ENCODE measurements at regions not wholly inside any gene's neighbourhood (a gene's known extent, or its start where the extent isn't known, plus 50 kb on each side); places are given as distances from the start of the nearest gene placed in this dataset.
"Not testable (repeated sequence)": the region's sequence is repeated elsewhere in the genome, so short reads cannot be mapped to it uniquely, and the experiment has no call there.

DNA sequence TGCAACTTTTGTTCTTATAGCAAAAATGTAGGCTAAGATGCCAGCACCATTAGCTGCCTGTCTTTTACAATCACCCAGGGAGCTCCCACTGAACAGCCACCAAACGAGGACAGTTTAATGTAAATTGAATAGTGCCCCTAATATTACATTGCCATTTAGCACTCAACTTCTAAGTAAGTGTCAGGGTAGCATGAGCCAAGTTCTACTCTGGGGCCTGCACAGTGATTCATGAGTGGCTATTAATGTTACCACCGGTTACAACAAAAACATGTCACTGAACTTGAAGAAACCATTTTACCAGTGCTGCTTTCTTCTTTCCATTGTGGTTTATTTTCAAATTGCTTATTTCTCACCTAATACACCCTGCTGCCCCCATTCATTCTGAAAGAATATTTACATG, 295.6 kb upstream of the RRP15 start:
- intact Hi-C loops (cut with micrococcal nuclease; ENCODE audit: unreplicated experiment): no loop called here

DNA sequence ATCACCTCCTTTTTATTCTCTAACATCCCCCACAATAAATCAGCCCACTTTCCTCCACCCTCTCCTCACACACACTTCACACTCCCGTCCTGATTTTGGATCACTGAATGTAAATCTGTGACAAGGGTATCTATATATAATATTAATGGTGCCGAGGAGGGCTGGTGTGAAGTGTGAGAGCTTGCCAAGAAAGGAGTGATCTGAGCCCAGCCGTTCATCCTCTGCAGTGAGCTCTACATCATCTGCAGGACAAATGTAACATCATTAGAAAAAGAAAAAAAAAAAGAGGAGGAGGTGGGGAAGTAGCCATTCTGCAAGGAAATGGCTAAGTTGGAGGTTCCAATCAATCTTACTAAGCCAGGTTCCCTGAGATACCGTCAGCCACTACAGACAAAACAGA, 291.7 kb upstream of the RRP15 start:
- H3K9me2 ChIP-seq (ENCODE audit: insufficient read depth, low read length): no peaks in the 10 kb centered on the region
- H3K36me3 ChIP-seq (ENCODE audit: insufficient read depth, low read length): no peaks in the 10 kb centered on the region
- H3K4me2 ChIP-seq (ENCODE audit: low read length): no peak overlapping the region
- intact Hi-C loops (cut with micrococcal nuclease; ENCODE audit: unreplicated experiment): no loop called here
- H3K9me3 ChIP-seq (ENCODE audit: low read length): no peaks in the 10 kb centered on the region
- no TSS peak for BruUV-seq (replicated peaks)
- H4K20me1 ChIP-seq (ENCODE audit: insufficient read depth, low read length): no peaks in the 10 kb centered on the region
- TF ChIP-seq EZH2phosphoT487 (IDR thresholded peaks at IDR 0.05; ENCODE audit: borderline replicate concordance, low read depth, low read length): no peak
- TF ChIP-seq, protein P1, sequence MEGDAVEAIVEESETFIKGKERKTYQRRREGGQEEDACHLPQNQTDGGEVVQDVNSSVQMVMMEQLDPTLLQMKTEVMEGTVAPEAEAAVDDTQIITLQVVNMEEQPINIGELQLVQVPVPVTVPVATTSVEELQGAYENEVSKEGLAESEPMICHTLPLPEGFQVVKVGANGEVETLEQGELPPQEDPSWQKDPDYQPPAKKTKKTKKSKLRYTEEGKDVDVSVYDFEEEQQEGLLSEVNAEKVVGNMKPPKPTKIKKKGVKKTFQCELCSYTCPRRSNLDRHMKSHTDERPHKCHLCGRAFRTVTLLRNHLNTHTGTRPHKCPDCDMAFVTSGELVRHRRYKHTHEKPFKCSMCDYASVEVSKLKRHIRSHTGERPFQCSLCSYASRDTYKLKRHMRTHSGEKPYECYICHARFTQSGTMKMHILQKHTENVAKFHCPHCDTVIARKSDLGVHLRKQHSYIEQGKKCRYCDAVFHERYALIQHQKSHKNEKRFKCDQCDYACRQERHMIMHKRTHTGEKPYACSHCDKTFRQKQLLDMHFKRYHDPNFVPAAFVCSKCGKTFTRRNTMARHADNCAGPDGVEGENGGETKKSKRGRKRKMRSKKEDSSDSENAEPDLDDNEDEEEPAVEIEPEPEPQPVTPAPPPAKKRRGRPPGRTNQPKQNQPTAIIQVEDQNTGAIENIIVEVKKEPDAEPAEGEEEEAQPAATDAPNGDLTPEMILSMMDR (conservative IDR thresholded peaks at IDR 0.05; ENCODE audit: low read length): no peak
- H3K4me1 ChIP-seq (ENCODE audit: insufficient read depth, low read length, poor library complexity, severe bottlenecking): no peaks in the 10 kb centered on the region
- no peak overlapping the region for H3K4me3 ChIP-seq (ENCODE audit: low read depth, low read length, poor library complexity, severe bottlenecking)
- no peaks in the 10 kb centered on the region for H3K79me2 ChIP-seq (ENCODE audit: insufficient read depth, low read depth, low read length)
- no peak overlapping the region for H2AFZ ChIP-seq (ENCODE audit: low read length)
- H3K27ac ChIP-seq (ENCODE audit: low read depth, low read length, poor library complexity, severe bottlenecking): no peak overlapping the region
- ChIA-PET POLR2A (interaction anchor here (0.7 kb wide), 1 partner anchor 1476 kb away, joined by 5 read pairs; no protein-coding TSS in a partner anchor), CTCF (ENCODE audit: unreplicated experiment) (no interaction called here)
- DNase-seq (ENCODE audit: low spot score): no peak

More for the DNA sequence above, 295.6 kb upstream of the RRP15 start:
- Histone ChIP-seq H3K27ac (ENCODE audit: low read depth, low read length, poor library complexity, severe bottlenecking) (no peak overlapping the region), H3K79me2 (ENCODE audit: insufficient read depth, low read depth, low read length) (no peaks in the 10 kb centered on the region), H3K9me3 (ENCODE audit: low read length) (no peaks in the 10 kb centered on the region), H3K4me3 (ENCODE audit: low read depth, low read length, poor library complexity, severe bottlenecking) (no peak overlapping the region), H4K20me1 (ENCODE audit: insufficient read depth, low read length) (no peaks in the 10 kb centered on the region), H3K4me2 (ENCODE audit: low read length) (no peak overlapping the region), H3K4me1 (ENCODE audit: insufficient read depth, low read length, poor library complexity, severe bottlenecking) (no peaks in the 10 kb centered on the region), H3K9me2 (ENCODE audit: insufficient read depth, low read length) (no peaks in the 10 kb centered on the region), H3K36me3 (ENCODE audit: insufficient read depth, low read length) (no peaks in the 10 kb centered on the region), H2AFZ (ENCODE audit: low read length) (no peak overlapping the region)
- no peak for DNase-seq (ENCODE audit: low spot score)
- ChIA-PET CTCF (ENCODE audit: unreplicated experiment) (no interaction called here), POLR2A (interaction anchor here (0.5 to 0.7 kb wide), 3 partner anchors 1127 to 1480 kb away, joined by 3 to 9 read pairs (median 4); no protein-coding TSS in a partner anchor)
- TF ChIP-seq, protein P1 (conservative IDR thresholded peaks at IDR 0.05; ENCODE audit: low read length): no peak
- no peak for TF ChIP-seq EZH2phosphoT487 (IDR thresholded peaks at IDR 0.05; ENCODE audit: borderline replicate concordance, low read depth, low read length)
- BruUV-seq (replicated peaks): no TSS peak

DNA sequence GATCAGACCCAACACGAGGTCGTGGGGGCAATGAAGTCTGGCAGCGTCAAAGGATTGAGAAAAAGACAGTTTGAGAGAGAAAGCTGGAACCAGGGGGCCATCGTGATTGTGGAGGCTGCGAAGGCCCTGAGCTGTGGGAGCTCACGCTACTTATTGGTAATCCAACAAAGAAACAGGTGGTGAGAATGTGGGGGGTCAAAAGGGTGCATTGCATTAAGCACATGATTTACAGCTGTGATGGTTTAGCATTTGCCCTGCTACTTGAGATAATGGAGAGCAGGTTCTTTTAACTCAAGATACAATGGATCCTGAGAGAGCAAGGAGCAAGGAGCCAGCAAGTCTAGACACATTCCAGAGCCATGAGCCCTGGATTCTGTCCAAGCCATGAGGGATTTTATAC, 276.8 kb upstream of the RRP15 start:
- DNase-seq (ENCODE audit: low spot score); H2AFZ ChIP-seq (ENCODE audit: low read length); H3K27ac ChIP-seq (ENCODE audit: low read depth, low read length, poor library complexity, severe bottlenecking); BruUV-seq (replicated peaks); H3K4me3 ChIP-seq (ENCODE audit: low read depth, low read length, poor library complexity, severe bottlenecking); H3K9me2 ChIP-seq (ENCODE audit: insufficient read depth, low read length); H3K79me2 ChIP-seq (ENCODE audit: insufficient read depth, low read depth, low read length); H3K4me2 ChIP-seq (ENCODE audit: low read length); H4K20me1 ChIP-seq (ENCODE audit: insufficient read depth, low read length); H3K36me3 ChIP-seq (ENCODE audit: insufficient read depth, low read length); intact Hi-C loops (cut with micrococcal nuclease; ENCODE audit: unreplicated experiment); CTCF ChIA-PET (ENCODE audit: unreplicated experiment); H3K9me3 ChIP-seq (ENCODE audit: low read length); H3K4me1 ChIP-seq (ENCODE audit: insufficient read depth, low read length, poor library complexity, severe bottlenecking); POLR2A ChIA-PET: not testable (repeated sequence)

DNA sequence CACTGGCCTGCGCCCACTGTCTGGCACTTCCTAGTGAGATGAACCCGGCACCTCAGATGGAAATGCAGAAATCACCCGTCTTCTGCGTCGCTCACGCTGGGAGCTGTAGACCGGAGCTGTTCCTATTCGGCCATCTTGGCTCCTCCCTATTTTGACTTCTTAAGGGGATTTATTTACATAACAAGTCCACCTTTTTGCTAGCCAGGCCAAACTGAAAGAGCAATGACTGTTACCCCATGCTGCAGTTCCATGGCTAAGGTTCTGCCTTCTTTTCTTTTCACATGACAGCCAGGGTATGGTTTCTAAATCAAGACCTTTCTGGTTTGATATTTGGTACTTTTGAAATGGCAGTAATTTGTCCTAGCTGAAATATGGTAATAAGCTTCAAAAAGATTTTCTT, 270.0 kb upstream of the RRP15 start:
- H3K4me3 ChIP-seq (ENCODE audit: low read depth, low read length, poor library complexity, severe bottlenecking); H3K4me2 ChIP-seq (ENCODE audit: low read length); H3K79me2 ChIP-seq (ENCODE audit: insufficient read depth, low read depth, low read length); H4K20me1 ChIP-seq (ENCODE audit: insufficient read depth, low read length); DNase-seq (ENCODE audit: low spot score); CTCF ChIA-PET (ENCODE audit: unreplicated experiment); H3K27ac ChIP-seq (ENCODE audit: low read depth, low read length, poor library complexity, severe bottlenecking); H2AFZ ChIP-seq (ENCODE audit: low read length); H3K9me3 ChIP-seq (ENCODE audit: low read length); POLR2A ChIA-PET; BruUV-seq (replicated peaks); H3K4me1 ChIP-seq (ENCODE audit: insufficient read depth, low read length, poor library complexity, severe bottlenecking); H3K36me3 ChIP-seq (ENCODE audit: insufficient read depth, low read length); H3K9me2 ChIP-seq (ENCODE audit: insufficient read depth, low read length); intact Hi-C loops (cut with micrococcal nuclease; ENCODE audit: unreplicated experiment): not testable (repeated sequence)
